B cell (primary cell): ENCODE measurements at regions not wholly inside any gene's neighbourhood (a gene's known extent, or its start where the extent isn't known, plus 50 kb on each side); places are given as distances from the start of the nearest gene placed in this dataset.
A peak's percentile ranks its signal among the peaks of the same experiment; 100 is the strongest.

Source experiments
- ATAC-seq: fragments of 200-7000 bp; cut with Tn5 transposase; one replicate; pipeline ENCODE4 v1.10.0; 2021; ENCODE audit warnings: low read depth, mild to moderate bottlenecking, moderate number of reproducible peaks, moderate library complexity
- CTCF ChIA-PET: fragments of 350-600 bp; sonication (Branson Sonifier 250); formaldehyde crosslinking; loops from one replicate; lab custom pipeline; 2021; ENCODE audit warnings: antibody characterized with exemption, inconsistent platforms; lab: Charles Lee
- POLR2A ChIA-PET: fragments of 350-600 bp; sonication (Branson Sonifier 250); formaldehyde crosslinking; loops from one replicate; lab custom pipeline; 2021; ENCODE audit warnings: antibody characterized with exemption; lab: Charles Lee
- DNase-seq: peaks from one replicate; pipeline ENCODE4 v3.0.0; 2013
- H2AFZ ChIP-seq: 2 replicates; pipeline ENCODE4 v1.6.1; 2012; ENCODE audit warnings: mild to moderate bottlenecking, low read depth, low read length; ENCODE audit not compliant: insufficient read depth, poor library complexity, severe bottlenecking
- H3K27ac ChIP-seq, 2 donors: 1 replicate in 1 of 2; 2 replicates in 1 of 2; pipeline ENCODE4 v1.5.1; 2012 to 2013; ENCODE audit warnings: low read length in 2 of 2, mild to moderate bottlenecking in 2 of 2, moderate library complexity in 1 of 2
- H3K27me3 ChIP-seq, 4 experiments: fragments of 200-600 bp in 1 of 4; sonication (generic) in 1 of 4; replicated peaks in 1 of 4; 1 replicate in 2 of 4; 2 replicates in 2 of 4; pipeline versions ENCODE4 v1.6.1 to v1.7.0; 2013 to 2016; ENCODE audit warnings: low read length in 3 of 4, mild to moderate bottlenecking in 2 of 4, mixed read lengths in 1 of 4, moderate library complexity in 1 of 4; ENCODE audit not compliant: insufficient read depth in 4 of 4, control insufficient read depth in 3 of 4; ENCODE audit errors: control extremely low read depth in 1 of 4
- H3K36me3 ChIP-seq, 2 experiments: replicated peaks in 1 of 2; 1 replicate in 1 of 2; 2 replicates in 1 of 2; pipeline versions ENCODE4 v1.6.1 to v1.7.1; 2013; ENCODE audit warnings: low read length in 1 of 2; ENCODE audit not compliant: insufficient read depth in 2 of 2, control insufficient read depth in 1 of 2; ENCODE audit errors: control extremely low read depth in 1 of 2, extremely low read depth in 1 of 2
- H3K4me1 ChIP-seq, 2 donors: fragments of 200-600 bp in 1 of 2; sonication (generic) in 1 of 2; 1 replicate in 1 of 2; 2 replicates in 1 of 2; pipeline versions ENCODE4 v1.5.1 to v1.6.1; 2013 to 2017; ENCODE audit warnings: low read length in 2 of 2; ENCODE audit not compliant: control insufficient read depth in 2 of 2, insufficient read depth in 2 of 2
- H3K4me2 ChIP-seq: replicated peaks from 2 replicates; pipeline ENCODE3; 2012; ENCODE audit warnings: mild to moderate bottlenecking, low read depth, low read length; ENCODE audit not compliant: poor library complexity, severe bottlenecking
- H3K4me3 ChIP-seq, 5 experiments: fragments of 200-600 bp in 1 of 5; sonication (generic) in 1 of 5; 1 replicate in 3 of 5; 2 replicates in 2 of 5; pipeline versions ENCODE4 v1.5.1 to v1.7.0; 2011 to 2016; ENCODE audit warnings: low read length in 4 of 5, mild to moderate bottlenecking in 4 of 5, low read depth in 2 of 5, control low read depth in 1 of 5, moderate library complexity in 1 of 5; ENCODE audit not compliant: insufficient read depth in 1 of 5; ENCODE audit errors: control extremely low read depth in 1 of 5, extremely low read depth in 1 of 5
- H3K79me2 ChIP-seq: fragments of 200-600 bp; sonication (generic); one replicate; pipeline ENCODE4 v1.6.0; 2016; ENCODE audit warnings: low read length; ENCODE audit not compliant: control insufficient read depth, insufficient read depth
- H3K9ac ChIP-seq: fragments of 200-600 bp; sonication (generic); 2 replicates; pipeline ENCODE4 v1.6.1; 2017; ENCODE audit warnings: mild to moderate bottlenecking, low read length, moderate library complexity
- H3K9me3 ChIP-seq, 3 donors: one replicate each; pipeline versions ENCODE4 v1.6.1 to v1.7.1; 2013; ENCODE audit warnings: low read length in 2 of 3; ENCODE audit not compliant: control insufficient read depth in 2 of 3, insufficient read depth in 1 of 3; ENCODE audit errors: control extremely low read depth in 1 of 3
- H4K20me1 ChIP-seq: 2 replicates; pipeline ENCODE4 v1.6.0; 2012; ENCODE audit warnings: mild to moderate bottlenecking, low read length; ENCODE audit not compliant: insufficient read depth, control insufficient read depth, poor library complexity, severe bottlenecking
- H3K27ac Mint-ChIP-seq: one replicate; pipeline ENCODE4 v1.8.0; 2021; ENCODE audit warnings: mixed read lengths
- H3K27me3 Mint-ChIP-seq: one replicate; pipeline ENCODE4 v1.8.0; 2021; ENCODE audit warnings: mixed read lengths
- H3K4me1 Mint-ChIP-seq: one replicate; pipeline ENCODE4 v1.8.0; 2021; ENCODE audit warnings: mixed read lengths
- H3K4me3 Mint-ChIP-seq: one replicate; pipeline ENCODE4 v1.8.0; 2021; ENCODE audit warnings: mixed read lengths
- H3K9me3 Mint-ChIP-seq: one replicate; pipeline ENCODE4 v1.8.0; 2022; ENCODE audit warnings: mixed read lengths; ENCODE audit not compliant: insufficient read depth
- CTCF ChIP-seq: fragments of 200-600 bp; IDR thresholded peaks from one replicate; pipeline ENCODE4 v1.8.0; 2022; ENCODE audit warnings: antibody characterized with exemption, mild to moderate bottlenecking
- EZH2 ChIP-seq: IDR thresholded peaks from 2 replicates; pipeline ENCODE4 v1.6.1; 2012; ENCODE audit warnings: borderline replicate concordance, low read depth, mild to moderate bottlenecking, moderate library complexity, low read length; ENCODE audit not compliant: insufficient read depth, poor library complexity, severe bottlenecking
- WGBS: methylation state at CpG from one replicate; pipeline ENCODE4 v1.1.5; 2013; ENCODE audit warnings: missing lambda C conversion rate; ENCODE audit not compliant: insufficient coverage; 5-methylcytosine and 5-hydroxymethylcytosine counted together
- intact Hi-C: fragments of 100-400 bp; cut with micrococcal nuclease; formaldehyde crosslinking; loops from one replicate; pipeline ENCODE4 v1.10.0; 2022

- H3K79me2 ChIP-seq = no peaks in the 10 kb centered on the region
- Mint-ChIP-seq H3K4me3 (no peak overlapping the region), H3K9me3 (no peaks in the 10 kb centered on the region), H3K27me3 (no peaks in the 10 kb centered on the region), H3K4me1 (peaks cover 12% of the 10 kb centered on the region), H3K27ac (no peak overlapping the region)
- no peak overlapping the region for H2AFZ ChIP-seq
- no peaks in the 10 kb centered on the region for H3K9me3 ChIP-seq
- no peak overlapping the region for H3K9ac ChIP-seq
- H3K4me3 ChIP-seq = no peak overlapping the region
- H3K27ac ChIP-seq = no peak overlapping the region
- ATAC-seq = no peak
- peaks cover 11 to 15% of the 10 kb centered on the region in 2 donors for H3K4me1 ChIP-seq
- intact Hi-C loops = no loop called here
- DNase-seq = peak; percentile 52
- ChIA-PET POLR2A (no interaction called here), CTCF (no interaction called here)
- no peaks in the 10 kb centered on the region for H4K20me1 ChIP-seq
- H3K36me3 ChIP-seq = no peaks in the 10 kb centered on the region
- no peak for TF ChIP-seq EZH2
- TF ChIP-seq CTCF = no peak
- H3K4me2 ChIP-seq = peak overlapping the region; percentile 2
- H3K27me3 ChIP-seq = peaks cover 0 to 5% (median 0%) of the 10 kb centered on the region in 4 experiments
Measured at GRCh38 chr5:144864118-144864517, 693.4 kb downstream of the KCTD16 start.

GRCh38 chr5:144857454-144857853, 686.8 kb downstream of the KCTD16 start:
- Histone ChIP-seq H3K9me3 (no peaks in the 10 kb centered on the region), H4K20me1 (no peaks in the 10 kb centered on the region), H3K4me1 (peaks cover 5 to 8% of the 10 kb centered on the region in 2 donors), H3K4me2 (peak overlapping the region; percentile 2), H3K79me2 (no peaks in the 10 kb centered on the region), H3K4me3 (no peak overlapping the region), H2AFZ (no peak overlapping the region), H3K27me3 (no peaks in the 10 kb centered on the region), H3K27ac (no peak overlapping the region), H3K36me3 (no peaks in the 10 kb centered on the region), H3K9ac (no peak overlapping the region)
- TF ChIP-seq EZH2 (no peak), CTCF (no peak)
- CTCF ChIA-PET = no interaction called here
- POLR2A ChIA-PET = no interaction called here
- Mint-ChIP-seq H3K27ac (no peak overlapping the region), H3K27me3 (no peaks in the 10 kb centered on the region), H3K4me1 (peaks cover 8% of the 10 kb centered on the region), H3K9me3 (no peaks in the 10 kb centered on the region), H3K4me3 (no peak overlapping the region)
- DNase-seq (peak; percentile 19), ATAC-seq (no peak)
- intact Hi-C loops = no loop called here
- no CpG with 5 or more reads among the region's 1 CpG for WGBS
